ENCODE measurements at regions not wholly inside any gene's neighbourhood (a gene's known extent, or its start where the extent isn't known, plus 50 kb on each side); places are given as distances from the start of the nearest gene placed in this dataset.

DNA sequence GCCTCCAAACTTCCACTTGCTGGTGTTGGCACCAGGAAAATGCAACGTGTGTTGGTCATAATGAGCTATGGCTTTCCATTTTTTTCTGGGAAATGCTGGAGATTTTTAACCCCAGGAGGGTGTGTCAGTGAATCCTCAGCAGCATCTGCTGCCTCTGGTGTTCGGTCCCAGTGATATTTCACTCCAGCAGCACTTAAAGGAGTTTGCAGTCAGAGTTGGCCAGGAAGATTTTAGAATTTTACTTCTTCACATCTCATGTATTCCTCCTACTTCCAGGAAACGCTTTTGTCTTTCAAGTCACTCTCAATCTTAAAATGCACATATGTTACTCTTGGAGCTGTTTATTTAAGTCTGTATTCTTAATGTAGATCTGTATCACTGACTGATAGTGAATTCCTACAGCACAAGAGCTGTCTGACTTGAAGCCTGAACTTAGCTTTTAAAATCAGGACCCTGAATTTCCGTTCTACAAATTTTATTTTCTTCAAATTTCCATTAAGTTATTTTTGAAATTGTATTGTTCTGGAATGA lies 903.4 kb upstream of the SLC10A2 start:
- no peak overlapping the region for H3K4me3 ChIP-seq (ENCODE audit: low read length)
- intact Hi-C loops (cut with micrococcal nuclease) = no loop called here
- Mint-ChIP-seq H3K27ac (no peak overlapping the region), H3K9me3 (peaks cover 0 to 11% (median 4%) of the 10 kb centered on the region in 11 donors), H3K4me1 (no peaks in the 10 kb centered on the region), H3K4me3 (no peak overlapping the region), H3K36me3 (no peaks in the 10 kb centered on the region), H3K27me3 (no peaks in the 10 kb centered on the region)
- H3K4me1 ChIP-seq (ENCODE audit: control insufficient read depth in 2 of 2, insufficient read depth in 2 of 2, low read length in 2 of 2) = no peaks in the 10 kb centered on the region
- no peak for ATAC-seq
- CTCF ChIA-PET = interaction anchor here (0.7 kb wide), 1 partner anchor 16 kb away, joined by 3 read pairs; no protein-coding TSS in a partner anchor
- no peaks in the 10 kb centered on the region for H3K27me3 ChIP-seq (ENCODE audit: control insufficient read depth in 2 of 2, insufficient read depth in 2 of 2, low read length in 2 of 2)
- no peaks in the 10 kb centered on the region for H3K36me3 ChIP-seq (ENCODE audit: control insufficient read depth in 2 of 3, insufficient read depth in 3 of 3, low read length in 3 of 3)
- no peak overlapping the region for H3K27ac ChIP-seq (ENCODE audit: low read depth, low read length)
- POLR2A ChIA-PET = no interaction called here
- no peak for DNase-seq
- no peaks in the 10 kb centered on the region for H3K9me3 ChIP-seq (ENCODE audit: control insufficient read depth in 2 of 3, low read length in 3 of 3)

DNA sequence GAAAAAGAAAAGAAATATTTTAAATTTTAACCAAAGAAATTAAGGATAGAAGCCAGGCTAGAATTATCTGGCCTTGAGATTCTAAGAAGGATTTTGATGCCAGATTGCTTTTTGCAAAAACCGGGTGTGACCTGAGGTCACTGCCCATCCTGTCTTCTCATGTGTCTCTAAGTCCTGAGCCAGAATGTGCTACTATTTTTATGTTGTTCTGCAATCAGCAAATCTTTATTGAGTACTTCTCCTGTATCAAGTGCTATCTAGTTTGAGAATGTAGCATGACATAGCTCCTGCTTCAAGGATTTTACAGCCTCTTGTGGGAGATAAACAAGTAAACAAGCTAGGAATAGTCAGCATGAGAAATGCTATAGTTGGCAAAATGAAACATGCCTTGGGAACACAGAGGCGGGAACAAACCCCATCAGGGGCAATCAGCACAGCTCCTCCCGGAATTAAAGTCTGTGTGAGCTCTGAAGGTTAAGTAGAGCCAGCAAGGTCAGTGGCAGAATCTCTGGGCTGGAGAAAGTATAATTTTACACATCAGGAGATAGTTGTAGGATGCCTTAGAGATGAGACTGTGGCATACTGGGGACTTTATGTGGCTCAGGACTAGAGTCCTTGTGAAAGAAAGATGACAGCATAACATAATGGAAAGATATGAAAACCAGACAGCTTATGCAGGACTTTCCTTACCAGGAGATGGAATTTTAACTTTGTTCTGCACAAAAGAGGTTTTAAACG lies 899.5 kb upstream of the SLC10A2 start:
- H3K36me3 ChIP-seq (ENCODE audit: control insufficient read depth in 2 of 3, insufficient read depth in 3 of 3, low read length in 3 of 3) = no peaks in the 10 kb centered on the region
- Mint-ChIP-seq H3K27ac (no peak overlapping the region), H3K9me3 (peaks cover 0 to 9% (median 5%) of the 10 kb centered on the region in 11 donors), H3K4me1 (no peaks in the 10 kb centered on the region), H3K27me3 (no peaks in the 10 kb centered on the region), H3K4me3 (no peak overlapping the region), H3K36me3 (no peaks in the 10 kb centered on the region)
- no peaks in the 10 kb centered on the region for H3K4me1 ChIP-seq (ENCODE audit: control insufficient read depth in 2 of 2, insufficient read depth in 2 of 2, low read length in 2 of 2)
- DNase-seq = no peak
- no peak overlapping the region for H3K4me3 ChIP-seq (ENCODE audit: low read length)
- ChIA-PET CTCF (no interaction called here), POLR2A (no interaction called here)
- no peaks in the 10 kb centered on the region for H3K9me3 ChIP-seq (ENCODE audit: control insufficient read depth in 2 of 3, low read length in 3 of 3)
- ATAC-seq = no peak
- H3K27me3 ChIP-seq (ENCODE audit: control insufficient read depth in 2 of 2, insufficient read depth in 2 of 2, low read length in 2 of 2) = no peaks in the 10 kb centered on the region
- H3K27ac ChIP-seq (ENCODE audit: low read depth, low read length) = no peak overlapping the region
- intact Hi-C loops (cut with micrococcal nuclease) = no loop called here

DNA sequence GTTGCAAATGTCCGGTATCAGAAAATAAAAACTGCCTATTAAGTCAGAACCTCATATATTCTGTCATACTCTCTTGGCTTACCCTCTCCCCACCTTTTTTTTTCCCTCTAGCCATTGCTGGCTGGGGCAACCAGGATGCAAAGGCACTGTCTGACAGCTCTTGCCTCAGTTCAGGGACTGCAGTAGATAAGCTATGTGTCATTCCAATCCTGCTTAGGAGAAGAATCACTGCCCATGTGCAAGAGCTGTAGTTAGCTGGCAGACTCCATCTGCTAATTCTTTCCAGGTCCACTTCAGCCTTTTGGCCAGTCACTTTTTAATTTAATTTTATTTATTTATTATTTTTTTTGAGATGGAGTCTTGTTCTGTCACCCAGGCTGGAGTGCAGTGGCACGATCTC lies 895.6 kb upstream of the SLC10A2 start:
- intact Hi-C loops (cut with micrococcal nuclease) = no loop called here
- no peaks in the 10 kb centered on the region for H3K36me3 Mint-ChIP-seq
- H3K9me3 Mint-ChIP-seq = peaks cover 0 to 9% (median 6%) of the 10 kb centered on the region in 11 donors
- POLR2A ChIA-PET = no interaction called here
- DNase-seq (no peak), ATAC-seq (no peak)
- Histone ChIP-seq H3K27ac (ENCODE audit: low read depth, low read length) (no peak overlapping the region), H3K9me3 (ENCODE audit: control insufficient read depth in 2 of 3, low read length in 3 of 3) (no peaks in the 10 kb centered on the region), H3K4me3 (ENCODE audit: low read length) (no peak overlapping the region), H3K27me3 (ENCODE audit: control insufficient read depth in 2 of 2, insufficient read depth in 2 of 2, low read length in 2 of 2) (no peaks in the 10 kb centered on the region), H3K36me3 (ENCODE audit: control insufficient read depth in 2 of 3, insufficient read depth in 3 of 3, low read length in 3 of 3) (no peaks in the 10 kb centered on the region), H3K4me1 (ENCODE audit: control insufficient read depth in 2 of 2, insufficient read depth in 2 of 2, low read length in 2 of 2) (no peaks in the 10 kb centered on the region)
- H3K27me3 Mint-ChIP-seq = no peaks in the 10 kb centered on the region
- H3K27ac Mint-ChIP-seq = no peak overlapping the region
- CTCF ChIA-PET = no interaction called here
- H3K4me1 Mint-ChIP-seq = no peaks in the 10 kb centered on the region
- no peak overlapping the region for H3K4me3 Mint-ChIP-seq

DNA sequence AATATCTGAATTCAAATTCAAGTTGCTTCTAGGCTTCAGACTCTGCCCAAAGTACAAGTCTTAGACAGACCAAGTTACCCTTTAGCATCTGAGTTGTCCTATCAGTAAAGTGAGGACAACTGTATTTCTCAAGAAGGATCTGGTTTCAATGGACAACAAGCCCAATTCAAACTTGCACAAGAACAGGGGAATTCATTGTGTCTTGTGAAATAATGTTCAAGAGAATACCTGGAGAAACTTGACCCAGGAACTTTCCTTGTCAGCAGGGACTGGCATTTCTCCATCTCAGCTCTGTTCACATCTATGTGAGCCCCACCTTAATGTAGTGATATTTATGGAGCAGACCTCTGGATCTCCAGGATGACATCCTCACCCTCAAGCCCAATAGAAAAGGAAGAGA lies 894.9 kb upstream of the SLC10A2 start:
- no peaks in the 10 kb centered on the region for H3K27me3 ChIP-seq (ENCODE audit: control insufficient read depth in 2 of 2, insufficient read depth in 2 of 2, low read length in 2 of 2)
- Mint-ChIP-seq H3K27me3 (no peaks in the 10 kb centered on the region), H3K27ac (no peak overlapping the region), H3K36me3 (no peaks in the 10 kb centered on the region), H3K4me1 (no peaks in the 10 kb centered on the region), H3K9me3 (peaks cover 1 to 9% (median 6%) of the 10 kb centered on the region in 11 donors), H3K4me3 (no peak overlapping the region)
- no peak overlapping the region for H3K27ac ChIP-seq (ENCODE audit: low read depth, low read length)
- DNase-seq (no peak), ATAC-seq (no peak)
- intact Hi-C loops (cut with micrococcal nuclease) = no loop called here
- no peaks in the 10 kb centered on the region for H3K9me3 ChIP-seq (ENCODE audit: control insufficient read depth in 2 of 3, low read length in 3 of 3)
- ChIA-PET POLR2A (no interaction called here), CTCF (no interaction called here)
- H3K4me1 ChIP-seq (ENCODE audit: control insufficient read depth in 2 of 2, insufficient read depth in 2 of 2, low read length in 2 of 2) = no peaks in the 10 kb centered on the region
- no peak overlapping the region for H3K4me3 ChIP-seq (ENCODE audit: low read length)
- no peaks in the 10 kb centered on the region for H3K36me3 ChIP-seq (ENCODE audit: control insufficient read depth in 2 of 3, insufficient read depth in 3 of 3, low read length in 3 of 3)

DNA sequence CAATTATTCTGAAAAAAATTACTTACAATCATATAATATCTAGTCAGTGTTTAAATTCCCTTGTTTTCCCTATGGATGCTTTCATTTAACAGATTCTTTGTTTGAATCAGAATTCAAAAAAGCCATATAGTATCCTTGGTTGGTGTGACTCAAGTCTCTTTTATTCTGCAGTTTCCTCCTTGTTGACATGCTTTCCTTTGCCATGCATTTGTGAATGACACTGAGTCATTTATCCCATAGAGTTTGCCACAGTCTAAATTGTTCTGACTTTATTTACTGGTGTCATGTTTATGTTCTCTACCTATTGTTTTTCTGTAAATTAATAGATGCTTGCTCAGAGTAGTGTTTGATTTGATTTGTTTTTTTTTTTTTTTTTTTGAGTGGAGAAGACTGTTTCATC lies 893.8 kb upstream of the SLC10A2 start:
- no peaks in the 10 kb centered on the region for H3K36me3 Mint-ChIP-seq
- H3K4me3 Mint-ChIP-seq = no peak overlapping the region
- no peak for DNase-seq
- no peaks in the 10 kb centered on the region for H3K36me3 ChIP-seq (ENCODE audit: control insufficient read depth in 2 of 3, insufficient read depth in 3 of 3, low read length in 3 of 3)
- H3K27me3 ChIP-seq (ENCODE audit: control insufficient read depth in 2 of 2, insufficient read depth in 2 of 2, low read length in 2 of 2) = no peaks in the 10 kb centered on the region
- no peak for ATAC-seq
- H3K27ac Mint-ChIP-seq = no peak overlapping the region
- no peaks in the 10 kb centered on the region for H3K27me3 Mint-ChIP-seq
- intact Hi-C loops (cut with micrococcal nuclease) = no loop called here
- CTCF ChIA-PET = no interaction called here
- no peaks in the 10 kb centered on the region for H3K4me1 ChIP-seq (ENCODE audit: control insufficient read depth in 2 of 2, insufficient read depth in 2 of 2, low read length in 2 of 2)
- POLR2A ChIA-PET = no interaction called here
- no peak overlapping the region for H3K27ac ChIP-seq (ENCODE audit: low read depth, low read length)
- peaks cover 1 to 13% (median 5%) of the 10 kb centered on the region in 11 donors for H3K9me3 Mint-ChIP-seq
- H3K9me3 ChIP-seq (ENCODE audit: control insufficient read depth in 2 of 3, low read length in 3 of 3) = no peaks in the 10 kb centered on the region
- no peaks in the 10 kb centered on the region for H3K4me1 Mint-ChIP-seq
- no peak overlapping the region for H3K4me3 ChIP-seq (ENCODE audit: low read length)

DNA sequence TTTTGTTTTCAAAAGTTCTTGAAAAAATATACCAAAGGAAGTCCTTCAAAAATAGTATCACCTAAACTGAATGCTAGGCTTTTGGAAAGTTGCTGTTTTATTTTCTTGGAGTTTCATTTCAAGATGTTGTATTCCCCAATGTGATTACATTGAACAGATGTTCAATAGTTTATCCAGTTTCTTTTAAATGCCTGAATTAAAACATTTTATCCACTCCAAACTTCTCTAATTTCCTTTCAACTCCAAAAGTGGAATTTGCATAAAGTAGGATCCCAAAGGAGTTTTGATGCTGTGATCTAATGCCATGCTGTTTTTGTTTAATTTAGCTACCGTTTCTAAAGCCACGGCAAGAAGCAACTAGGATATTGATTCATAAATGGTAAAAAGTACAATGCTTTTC lies 892.5 kb upstream of the SLC10A2 start:
- Histone ChIP-seq H3K4me1 (ENCODE audit: control insufficient read depth in 2 of 2, insufficient read depth in 2 of 2, low read length in 2 of 2) (no peaks in the 10 kb centered on the region), H3K27me3 (ENCODE audit: control insufficient read depth in 2 of 2, insufficient read depth in 2 of 2, low read length in 2 of 2) (no peaks in the 10 kb centered on the region), H3K9me3 (ENCODE audit: control insufficient read depth in 2 of 3, low read length in 3 of 3) (no peaks in the 10 kb centered on the region), H3K27ac (ENCODE audit: low read depth, low read length) (no peak overlapping the region), H3K36me3 (ENCODE audit: control insufficient read depth in 2 of 3, insufficient read depth in 3 of 3, low read length in 3 of 3) (no peaks in the 10 kb centered on the region), H3K4me3 (ENCODE audit: low read length) (no peak overlapping the region)
- DNase-seq (no peak), ATAC-seq (no peak)
- POLR2A ChIA-PET = no interaction called here
- CTCF ChIA-PET = no interaction called here
- Mint-ChIP-seq H3K27ac (no peak overlapping the region), H3K36me3 (no peaks in the 10 kb centered on the region), H3K9me3 (peaks cover 0 to 22% (median 4%) of the 10 kb centered on the region in 11 donors), H3K4me1 (no peaks in the 10 kb centered on the region), H3K27me3 (no peaks in the 10 kb centered on the region), H3K4me3 (no peak overlapping the region)
- intact Hi-C loops (cut with micrococcal nuclease) = no loop called here

DNA sequence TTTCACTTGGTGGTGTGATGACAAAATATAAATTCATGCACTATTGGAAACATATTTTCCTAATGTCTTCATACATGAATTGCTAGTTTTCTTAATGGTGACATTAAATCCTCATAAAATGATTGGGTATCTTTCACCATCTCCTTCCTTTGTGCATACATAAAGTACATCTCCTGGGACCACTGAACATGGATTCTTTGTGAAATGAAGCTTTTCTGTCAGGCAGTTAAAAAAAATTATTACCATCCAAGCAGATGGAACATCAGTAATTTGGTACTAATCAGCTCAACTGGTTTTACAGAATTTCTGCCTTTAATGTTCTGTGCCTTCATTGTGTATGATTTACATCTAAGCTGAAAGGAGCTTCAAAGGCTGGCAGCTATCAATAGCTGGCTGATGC lies 891.7 kb upstream of the SLC10A2 start:
- H3K36me3 Mint-ChIP-seq = no peaks in the 10 kb centered on the region
- Histone ChIP-seq H3K27me3 (ENCODE audit: control insufficient read depth in 2 of 2, insufficient read depth in 2 of 2, low read length in 2 of 2) (no peaks in the 10 kb centered on the region), H3K9me3 (ENCODE audit: control insufficient read depth in 2 of 3, low read length in 3 of 3) (no peaks in the 10 kb centered on the region), H3K27ac (ENCODE audit: low read depth, low read length) (no peak overlapping the region), H3K4me1 (ENCODE audit: control insufficient read depth in 2 of 2, insufficient read depth in 2 of 2, low read length in 2 of 2) (no peaks in the 10 kb centered on the region), H3K4me3 (ENCODE audit: low read length) (no peak overlapping the region), H3K36me3 (ENCODE audit: control insufficient read depth in 2 of 3, insufficient read depth in 3 of 3, low read length in 3 of 3) (no peaks in the 10 kb centered on the region)
- H3K4me1 Mint-ChIP-seq = no peaks in the 10 kb centered on the region
- peaks cover 0 to 29% (median 4%) of the 10 kb centered on the region in 11 donors for H3K9me3 Mint-ChIP-seq
- H3K4me3 Mint-ChIP-seq = no peak overlapping the region
- CTCF ChIA-PET = no interaction called here
- H3K27me3 Mint-ChIP-seq = no peaks in the 10 kb centered on the region
- POLR2A ChIA-PET = no interaction called here
- H3K27ac Mint-ChIP-seq = no peak overlapping the region
- intact Hi-C loops (cut with micrococcal nuclease) = no loop called here
- ATAC-seq (no peak), DNase-seq (no peak)
